ENCODE measurements at regions not wholly inside any gene's neighbourhood (a gene's known extent, or its start where the extent isn't known, plus 50 kb on each side); places are given as distances from the start of the nearest gene placed in this dataset.
"Not testable (repeated sequence)": the region's sequence is repeated elsewhere in the genome, so short reads cannot be mapped to it uniquely, and the experiment has no call there.

DNA sequence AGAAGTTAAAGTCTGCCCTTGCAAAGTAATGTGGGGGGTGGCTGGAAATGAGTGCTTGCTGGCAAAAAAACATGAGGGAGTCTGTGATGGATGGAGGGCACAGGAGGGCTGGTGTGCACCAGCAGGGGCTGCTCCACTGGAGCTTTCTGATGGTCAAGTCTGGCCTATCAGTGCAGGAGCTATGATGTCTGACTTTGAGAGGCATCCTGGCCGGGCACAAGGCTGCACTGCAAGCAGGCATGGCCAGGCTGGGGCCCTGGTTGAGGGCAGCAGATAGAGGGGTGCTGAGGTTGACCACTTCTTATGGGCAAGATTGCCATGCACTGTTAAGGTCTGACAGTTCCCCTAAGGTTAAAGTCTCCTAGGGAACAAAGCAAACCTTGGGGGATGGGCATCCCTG, 1140.2 kb downstream of the FAM133A start:
- Histone ChIP-seq H3K36me3 (ENCODE audit: insufficient read depth, low read length) (no peaks in the 10 kb centered on the region), H3K27me3 (ENCODE audit: insufficient read depth, low read length) (no peaks in the 10 kb centered on the region), H3K27ac (ENCODE audit: low read depth, low read length) (no peak overlapping the region), H3K4me1 (ENCODE audit: insufficient read depth, low read length) (0 out of 2 replicates have a peak, but pooled peaks cover 3% of the 10 kb centered on the region), H3K4me3 (ENCODE audit: low read length) (no peak overlapping the region), H3K9me3 (ENCODE audit: insufficient read depth, low read depth, low read length) (no peaks in the 10 kb centered on the region), H3K9ac (ENCODE audit: low read depth, low read length) (no peak overlapping the region)
- 73% methylated on average over 1 of the region's 1 CpG for WGBS

DNA sequence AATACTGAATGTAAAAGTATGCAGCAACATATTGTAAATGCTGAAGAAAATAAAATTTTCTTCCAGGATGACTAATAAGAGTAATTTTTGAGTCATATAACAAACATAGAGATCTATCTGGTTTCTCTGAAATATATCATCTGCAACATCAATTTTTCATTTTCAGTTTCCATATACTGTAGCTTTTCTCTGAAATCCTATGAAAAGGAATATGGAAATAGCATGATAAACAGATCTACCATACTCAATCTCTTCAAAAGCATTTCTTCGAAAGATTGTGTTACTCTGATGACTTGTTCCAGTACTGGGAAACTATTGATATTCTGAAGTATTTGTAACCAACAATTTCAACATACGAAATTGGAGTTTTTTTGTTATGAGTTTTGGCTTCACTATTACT, 1156.7 kb downstream of the FAM133A start:
- WGBS, result no CpG with 5 or more reads among the region's 2 CpGs
- Histone ChIP-seq H3K4me3 (ENCODE audit: low read length) (no peak overlapping the region), H3K4me1 (ENCODE audit: insufficient read depth, low read length) (no peaks in the 10 kb centered on the region), H3K36me3 (ENCODE audit: insufficient read depth, low read length) (no peaks in the 10 kb centered on the region), H3K27me3 (ENCODE audit: insufficient read depth, low read length) (no peaks in the 10 kb centered on the region), H3K27ac (ENCODE audit: low read depth, low read length) (no peak overlapping the region), H3K9ac (ENCODE audit: low read depth, low read length) (no peak overlapping the region), H3K9me3 (ENCODE audit: insufficient read depth, low read depth, low read length) (no peaks in the 10 kb centered on the region)

DNA sequence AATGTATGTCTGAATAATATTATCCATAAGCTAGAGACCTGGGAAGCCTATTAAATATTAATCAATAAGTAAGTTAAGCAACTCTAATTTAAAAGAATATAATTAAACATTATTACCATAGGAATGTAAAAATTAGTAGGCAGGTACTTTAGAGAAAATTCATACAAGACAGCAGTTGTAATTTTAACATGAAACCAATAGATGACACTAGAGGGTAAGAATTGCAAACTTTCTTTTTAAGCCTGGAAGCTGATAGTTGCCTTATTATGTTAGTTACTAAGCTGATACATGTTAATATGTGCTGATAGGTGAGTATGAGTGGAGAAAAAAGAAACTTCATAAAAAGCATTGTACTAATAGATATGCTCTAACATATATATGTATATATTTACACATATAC, 1157.4 kb downstream of the FAM133A start:
- Histone ChIP-seq H3K9ac (ENCODE audit: low read depth, low read length) (no peak overlapping the region), H3K27ac (ENCODE audit: low read depth, low read length) (no peak overlapping the region), H3K4me3 (ENCODE audit: low read length) (no peak overlapping the region), H3K27me3 (ENCODE audit: insufficient read depth, low read length) (no peaks in the 10 kb centered on the region), H3K4me1 (ENCODE audit: insufficient read depth, low read length) (no peaks in the 10 kb centered on the region), H3K36me3 (ENCODE audit: insufficient read depth, low read length) (no peaks in the 10 kb centered on the region), H3K9me3 (ENCODE audit: insufficient read depth, low read depth, low read length) (no peaks in the 10 kb centered on the region)

DNA sequence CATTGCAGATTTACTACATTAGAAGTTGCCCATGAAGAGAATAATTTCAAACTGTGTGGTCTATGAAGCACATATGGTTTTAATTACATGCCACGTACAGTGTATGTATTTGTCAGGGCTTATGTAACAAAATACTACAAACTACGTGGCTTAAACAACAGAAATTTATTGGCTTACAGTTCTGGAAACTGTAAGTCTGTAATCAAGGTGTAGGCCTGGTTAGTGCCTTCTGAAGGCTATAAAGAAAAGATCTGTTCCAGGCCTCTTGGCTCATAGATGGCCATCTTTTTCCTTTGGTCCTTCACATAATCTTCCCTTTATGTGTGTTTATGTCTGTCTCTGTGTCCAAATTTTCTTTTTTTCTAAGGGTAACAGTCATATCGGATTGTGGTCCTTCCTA, 1160.2 kb downstream of the FAM133A start:
- H3K36me3 ChIP-seq (ENCODE audit: insufficient read depth, low read length), result no peaks in the 10 kb centered on the region
- WGBS, result 90% methylated on average over 2 of the region's 3 CpGs
- no peaks in the 10 kb centered on the region for H3K4me1 ChIP-seq (ENCODE audit: insufficient read depth, low read length)
- H3K27me3 ChIP-seq (ENCODE audit: insufficient read depth, low read length), result no peaks in the 10 kb centered on the region
- no peak overlapping the region for H3K27ac ChIP-seq (ENCODE audit: low read depth, low read length)
- no peaks in the 10 kb centered on the region for H3K9me3 ChIP-seq (ENCODE audit: insufficient read depth, low read depth, low read length)
- H3K9ac ChIP-seq (ENCODE audit: low read depth, low read length), result no peak overlapping the region
- no peak overlapping the region for H3K4me3 ChIP-seq (ENCODE audit: low read length)

- no peak overlapping the region for H3K9ac ChIP-seq (ENCODE audit: low read depth, low read length)
- H3K27me3 ChIP-seq (ENCODE audit: insufficient read depth, low read length), result no peaks in the 10 kb centered on the region
- no peaks in the 10 kb centered on the region for H3K36me3 ChIP-seq (ENCODE audit: insufficient read depth, low read length)
- no peaks in the 10 kb centered on the region for H3K9me3 ChIP-seq (ENCODE audit: insufficient read depth, low read depth, low read length)
- no peaks in the 10 kb centered on the region for H3K4me1 ChIP-seq (ENCODE audit: insufficient read depth, low read length)
- H3K27ac ChIP-seq (ENCODE audit: low read depth, low read length), result no peak overlapping the region
- no peak overlapping the region for H3K4me3 ChIP-seq (ENCODE audit: low read length)
Observed at GRCh38 chrX:94850811-94851210, 1176.8 kb downstream of the FAM133A start.

GRCh38 chrX:94854251-94854650, 1180.2 kb downstream of the FAM133A start:
- no peaks in the 10 kb centered on the region for H3K27me3 ChIP-seq (ENCODE audit: insufficient read depth, low read length)
- no peak overlapping the region for H3K9ac ChIP-seq (ENCODE audit: low read depth, low read length)
- no peaks in the 10 kb centered on the region for H3K4me1 ChIP-seq (ENCODE audit: insufficient read depth, low read length)
- 90% methylated on average over 1 of the region's 1 CpG for WGBS
- no peaks in the 10 kb centered on the region for H3K36me3 ChIP-seq (ENCODE audit: insufficient read depth, low read length)
- no peak overlapping the region for H3K4me3 ChIP-seq (ENCODE audit: low read length)
- no peaks in the 10 kb centered on the region for H3K9me3 ChIP-seq (ENCODE audit: insufficient read depth, low read depth, low read length)
- H3K27ac ChIP-seq (ENCODE audit: low read depth, low read length), result no peak overlapping the region

GRCh38 chrX:94862470-94862869, 1188.5 kb downstream of the FAM133A start:
- 89% methylated on average over 16 of the region's 19 CpGs for WGBS
- not testable (repeated sequence) for H3K9ac ChIP-seq (ENCODE audit: low read depth, low read length); H3K36me3 ChIP-seq (ENCODE audit: insufficient read depth, low read length); H3K4me1 ChIP-seq (ENCODE audit: insufficient read depth, low read length); H3K27me3 ChIP-seq (ENCODE audit: insufficient read depth, low read length); H3K27ac ChIP-seq (ENCODE audit: low read depth, low read length); H3K4me3 ChIP-seq (ENCODE audit: low read length); H3K9me3 ChIP-seq (ENCODE audit: insufficient read depth, low read depth, low read length)

DNA sequence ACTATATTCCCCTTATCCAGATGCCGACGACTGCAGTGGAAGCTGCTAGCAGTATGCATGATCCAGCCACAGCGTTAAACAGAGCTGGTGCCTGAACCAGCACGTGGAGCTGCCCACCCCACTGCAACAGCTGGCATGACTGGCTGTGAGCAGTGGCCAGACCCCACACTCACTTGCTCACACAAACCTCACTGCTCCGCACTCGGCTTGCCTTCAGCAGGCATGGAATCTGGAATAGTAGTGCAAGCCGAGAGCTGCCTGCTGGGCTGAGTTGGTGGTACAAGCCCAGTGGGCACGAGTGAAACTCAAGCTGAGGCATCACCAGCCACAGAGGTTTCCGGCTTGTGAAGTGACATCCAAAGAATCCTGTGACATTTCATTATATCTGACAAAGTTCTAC, 1197.6 kb downstream of the FAM133A start:
- Histone ChIP-seq H3K4me1 (ENCODE audit: insufficient read depth, low read length) (no peaks in the 10 kb centered on the region), H3K9me3 (ENCODE audit: insufficient read depth, low read depth, low read length) (no peaks in the 10 kb centered on the region), H3K27ac (ENCODE audit: low read depth, low read length) (no peak overlapping the region), H3K36me3 (ENCODE audit: insufficient read depth, low read length) (no peaks in the 10 kb centered on the region), H3K27me3 (ENCODE audit: insufficient read depth, low read length) (no peaks in the 10 kb centered on the region), H3K9ac (ENCODE audit: low read depth, low read length) (no peak overlapping the region), H3K4me3 (ENCODE audit: low read length) (no peak overlapping the region)
- 96% methylated on average over 9 of the region's 9 CpGs for WGBS

DNA sequence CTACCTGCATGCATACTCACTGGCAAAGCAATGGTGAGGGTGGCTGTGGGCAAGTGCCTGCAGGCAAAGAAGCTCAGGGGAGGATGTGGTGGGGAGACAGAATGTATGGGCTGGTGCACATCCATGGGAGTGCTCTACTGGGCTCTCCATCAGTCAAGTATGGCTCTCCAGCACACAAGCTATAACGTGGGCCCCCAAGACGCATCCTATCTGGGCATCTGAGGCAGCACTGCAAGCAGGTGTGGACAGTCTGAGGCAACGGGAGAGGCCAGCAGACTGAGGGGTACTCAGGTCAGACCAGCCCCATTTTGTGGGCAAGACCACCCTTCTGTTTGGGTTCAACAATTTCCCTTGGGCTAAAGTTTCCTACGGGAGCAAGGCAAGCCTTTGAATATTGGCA, 1227.8 kb downstream of the FAM133A start:
- Histone ChIP-seq H3K27me3 (ENCODE audit: insufficient read depth, low read length) (no peaks in the 10 kb centered on the region), H3K4me1 (ENCODE audit: insufficient read depth, low read length) (no peaks in the 10 kb centered on the region), H3K9ac (ENCODE audit: low read depth, low read length) (no peak overlapping the region), H3K4me3 (ENCODE audit: low read length) (no peak overlapping the region), H3K27ac (ENCODE audit: low read depth, low read length) (no peak overlapping the region), H3K9me3 (ENCODE audit: insufficient read depth, low read depth, low read length) (no peaks in the 10 kb centered on the region), H3K36me3 (ENCODE audit: insufficient read depth, low read length) (no peaks in the 10 kb centered on the region)
- 89% methylated on average over 4 of the region's 4 CpGs for WGBS

DNA sequence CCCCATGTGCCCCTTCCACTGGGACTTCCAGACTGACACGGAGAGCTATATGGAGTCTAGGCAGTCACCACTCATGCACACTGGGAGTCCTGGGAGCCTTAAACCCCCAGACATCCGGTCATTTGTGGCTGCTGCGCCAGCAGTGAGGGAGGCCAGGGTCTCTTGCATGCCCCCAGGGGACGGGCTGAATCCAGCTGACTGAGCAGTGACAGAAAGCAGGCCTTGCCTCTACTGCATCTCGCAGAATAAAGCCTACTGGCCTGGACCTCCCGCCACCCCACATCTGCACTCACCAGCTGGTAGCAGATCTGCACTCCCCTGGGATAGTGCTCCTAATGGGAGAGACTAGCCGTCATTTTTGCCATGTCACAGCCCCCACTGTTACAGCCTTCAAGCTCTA, 1234.2 kb downstream of the FAM133A start:
- H3K27me3 ChIP-seq (ENCODE audit: insufficient read depth, low read length), result no peaks in the 10 kb centered on the region
- no peak overlapping the region for H3K27ac ChIP-seq (ENCODE audit: low read depth, low read length)
- H3K36me3 ChIP-seq (ENCODE audit: insufficient read depth, low read length), result no peaks in the 10 kb centered on the region
- H3K4me1 ChIP-seq (ENCODE audit: insufficient read depth, low read length), result no peaks in the 10 kb centered on the region
- no peak overlapping the region for H3K4me3 ChIP-seq (ENCODE audit: low read length)
- H3K9ac ChIP-seq (ENCODE audit: low read depth, low read length), result no peak overlapping the region
- H3K9me3 ChIP-seq (ENCODE audit: insufficient read depth, low read depth, low read length), result no peaks in the 10 kb centered on the region
- WGBS, result 94% methylated on average over 7 of the region's 7 CpGs

DNA sequence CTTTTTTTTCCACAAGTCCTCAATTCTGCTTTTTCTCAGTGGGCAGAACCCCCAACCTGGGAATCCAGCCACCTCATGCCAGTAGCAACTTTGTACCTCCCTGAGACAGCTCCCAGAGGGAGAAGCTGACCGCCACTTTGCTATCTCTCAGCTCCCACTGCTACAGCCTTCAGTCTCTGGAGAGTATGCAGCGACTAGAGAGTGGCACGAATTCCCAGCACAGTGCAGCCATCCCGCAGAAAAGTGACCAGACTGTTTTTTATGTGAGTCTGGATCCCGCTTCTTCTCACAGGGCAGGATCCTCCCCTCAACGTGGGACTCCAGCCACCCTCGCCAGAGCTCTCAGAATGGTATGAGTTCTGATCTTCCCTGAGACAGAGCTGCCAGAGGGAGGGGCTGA, 1234.6 kb downstream of the FAM133A start:
- Histone ChIP-seq H3K4me3 (ENCODE audit: low read length) (no peak overlapping the region), H3K4me1 (ENCODE audit: insufficient read depth, low read length) (no peaks in the 10 kb centered on the region), H3K36me3 (ENCODE audit: insufficient read depth, low read length) (no peaks in the 10 kb centered on the region), H3K27me3 (ENCODE audit: insufficient read depth, low read length) (no peaks in the 10 kb centered on the region), H3K9me3 (ENCODE audit: insufficient read depth, low read depth, low read length) (no peaks in the 10 kb centered on the region), H3K27ac (ENCODE audit: low read depth, low read length) (no peak overlapping the region), H3K9ac (ENCODE audit: low read depth, low read length) (no peak overlapping the region)
- 93% methylated on average over 7 of the region's 7 CpGs for WGBS

GRCh38 chrX:94914235-94914634, 1240.2 kb downstream of the FAM133A start:
- no peak overlapping the region for H3K9ac ChIP-seq (ENCODE audit: low read depth, low read length)
- no peak overlapping the region for H3K27ac ChIP-seq (ENCODE audit: low read depth, low read length)
- 100% methylated on average over 1 of the region's 1 CpG for WGBS
- no peaks in the 10 kb centered on the region for H3K27me3 ChIP-seq (ENCODE audit: insufficient read depth, low read length)
- no peaks in the 10 kb centered on the region for H3K9me3 ChIP-seq (ENCODE audit: insufficient read depth, low read depth, low read length)
- no peaks in the 10 kb centered on the region for H3K36me3 ChIP-seq (ENCODE audit: insufficient read depth, low read length)
- H3K4me1 ChIP-seq (ENCODE audit: insufficient read depth, low read length), result no peaks in the 10 kb centered on the region
- no peak overlapping the region for H3K4me3 ChIP-seq (ENCODE audit: low read length)
